Astrocyte (in vitro differentiated cells and primary cell): ENCODE measurements at regions not wholly inside any gene's neighbourhood (a gene's known extent, or its start where the extent isn't known, plus 50 kb on each side); places are given as distances from the start of the nearest gene placed in this dataset.
A peak's percentile ranks its signal among the peaks of the same experiment; 100 is the strongest.

Source experiments
- DNase-seq: peaks from one replicate; pipeline ENCODE4 v3.0.0-alpha.2; 2010; ENCODE audit warnings: low read depth
- FAIRE-seq: peaks from 2 replicates; lab custom pipeline; 2011; peaks lifted over from hg19 to GRCh38; lab: Jason Lieb, UNC
- H2AFZ ChIP-seq: 2 replicates; pipeline ENCODE4 v1.6.0; 2012; ENCODE audit warnings: low read depth, low read length, inconsistent platforms
- H3K27ac ChIP-seq: 2 replicates; pipeline ENCODE4 v1.5.1; 2011; ENCODE audit warnings: low read depth, low read length, inconsistent platforms
- H3K27me3 ChIP-seq: 2 replicates; pipeline ENCODE4 v1.6.0; 2011; ENCODE audit warnings: low read length, inconsistent platforms; ENCODE audit not compliant: insufficient read depth
- H3K36me3 ChIP-seq: 2 replicates; pipeline ENCODE4 v1.5.1; 2011; ENCODE audit warnings: low read length, inconsistent platforms; ENCODE audit not compliant: insufficient read depth
- H3K4me1 ChIP-seq: 2 replicates; pipeline ENCODE4 v1.5.1; 2011; ENCODE audit warnings: low read length, inconsistent platforms; ENCODE audit not compliant: insufficient read depth
- H3K4me2 ChIP-seq: 2 replicates; pipeline ENCODE4 v1.6.0; 2012; ENCODE audit warnings: low read length, inconsistent platforms
- H3K4me3 ChIP-seq: 2 replicates; pipeline ENCODE4 v1.5.1; 2011; ENCODE audit warnings: low read depth, mild to moderate bottlenecking, low read length, inconsistent platforms; ENCODE audit not compliant: insufficient read depth
- H3K79me2 ChIP-seq: 2 replicates; pipeline ENCODE4 v1.6.0; 2012; ENCODE audit warnings: mild to moderate bottlenecking, low read length, inconsistent platforms; ENCODE audit not compliant: insufficient read depth
- H3K9ac ChIP-seq: 2 replicates; pipeline ENCODE4 v1.6.0; 2012; ENCODE audit warnings: mild to moderate bottlenecking, low read length, inconsistent platforms
- H3K9me3 ChIP-seq: 2 replicates; pipeline ENCODE4 v1.5.1; 2012; ENCODE audit warnings: low read depth, mild to moderate bottlenecking, low read length, inconsistent platforms; ENCODE audit not compliant: insufficient read depth
- H4K20me1 ChIP-seq: 2 replicates; pipeline ENCODE4 v1.6.0; 2012; ENCODE audit warnings: low read length, inconsistent platforms; ENCODE audit not compliant: insufficient read depth
- H3K27ac Mint-ChIP-seq: one replicate; pipeline ENCODE4 v1.8.0; 2021; ENCODE audit warnings: mild to moderate bottlenecking, mixed read lengths; ENCODE audit not compliant: unreplicated experiment
- H3K27me3 Mint-ChIP-seq: one replicate; pipeline ENCODE4 v1.8.0; 2021; ENCODE audit warnings: low read depth, mixed read lengths; ENCODE audit not compliant: unreplicated experiment
- H3K36me3 Mint-ChIP-seq: one replicate; pipeline ENCODE4 v1.8.0; 2021; ENCODE audit warnings: low read depth, mixed read lengths; ENCODE audit not compliant: unreplicated experiment
- H3K4me1 Mint-ChIP-seq: one replicate; pipeline ENCODE4 v1.8.0; 2021; ENCODE audit warnings: low read depth, mixed read lengths; ENCODE audit not compliant: unreplicated experiment
- H3K4me3 Mint-ChIP-seq: one replicate; pipeline ENCODE4 v1.8.0; 2021; ENCODE audit warnings: mild to moderate bottlenecking, moderate library complexity, mixed read lengths; ENCODE audit not compliant: unreplicated experiment
- H3K9me3 Mint-ChIP-seq: one replicate; pipeline ENCODE4 v1.8.0; 2021; ENCODE audit warnings: mild to moderate bottlenecking, mixed read lengths; ENCODE audit not compliant: unreplicated experiment
- EZH2 ChIP-seq: IDR thresholded peaks from 2 replicates; pipeline ENCODE4 v1.6.1; 2012; ENCODE audit warnings: mild to moderate bottlenecking, low read length, inconsistent platforms; ENCODE audit not compliant: insufficient read depth
- TF ChIP-seq, protein P1 (sequence below): IDR thresholded peaks from 2 replicates; pipeline ENCODE4 v1.5.1; 2011; ENCODE audit warnings: low read depth, mild to moderate bottlenecking, inconsistent platforms, low read length, moderate library complexity; ENCODE audit not compliant: insufficient read depth

- FAIRE-seq, result no peak
- no peaks in the 10 kb centered on the region for H3K27me3 ChIP-seq
- no peak overlapping the region for H3K4me3 ChIP-seq
- no peak for DNase-seq
- Mint-ChIP-seq H3K4me1 (peaks cover 20% of the 10 kb centered on the region), H3K36me3 (no peaks in the 10 kb centered on the region), H3K9me3 (no peaks in the 10 kb centered on the region), H3K27ac (no peak overlapping the region), H3K27me3 (no peaks in the 10 kb centered on the region), H3K4me3 (no peak overlapping the region)
- H3K27ac ChIP-seq, result no peak overlapping the region
- no peaks in the 10 kb centered on the region for H3K79me2 ChIP-seq
- no peak overlapping the region for H3K4me2 ChIP-seq
- no peaks in the 10 kb centered on the region for H4K20me1 ChIP-seq
- H3K4me1 ChIP-seq, result peaks cover 15% of the 10 kb centered on the region
- TF ChIP-seq, protein P1, sequence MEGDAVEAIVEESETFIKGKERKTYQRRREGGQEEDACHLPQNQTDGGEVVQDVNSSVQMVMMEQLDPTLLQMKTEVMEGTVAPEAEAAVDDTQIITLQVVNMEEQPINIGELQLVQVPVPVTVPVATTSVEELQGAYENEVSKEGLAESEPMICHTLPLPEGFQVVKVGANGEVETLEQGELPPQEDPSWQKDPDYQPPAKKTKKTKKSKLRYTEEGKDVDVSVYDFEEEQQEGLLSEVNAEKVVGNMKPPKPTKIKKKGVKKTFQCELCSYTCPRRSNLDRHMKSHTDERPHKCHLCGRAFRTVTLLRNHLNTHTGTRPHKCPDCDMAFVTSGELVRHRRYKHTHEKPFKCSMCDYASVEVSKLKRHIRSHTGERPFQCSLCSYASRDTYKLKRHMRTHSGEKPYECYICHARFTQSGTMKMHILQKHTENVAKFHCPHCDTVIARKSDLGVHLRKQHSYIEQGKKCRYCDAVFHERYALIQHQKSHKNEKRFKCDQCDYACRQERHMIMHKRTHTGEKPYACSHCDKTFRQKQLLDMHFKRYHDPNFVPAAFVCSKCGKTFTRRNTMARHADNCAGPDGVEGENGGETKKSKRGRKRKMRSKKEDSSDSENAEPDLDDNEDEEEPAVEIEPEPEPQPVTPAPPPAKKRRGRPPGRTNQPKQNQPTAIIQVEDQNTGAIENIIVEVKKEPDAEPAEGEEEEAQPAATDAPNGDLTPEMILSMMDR, result no peak
- TF ChIP-seq EZH2, result no peak
- H2AFZ ChIP-seq, result no peak overlapping the region
- H3K9me3 ChIP-seq, result no peaks in the 10 kb centered on the region
- no peak overlapping the region for H3K9ac ChIP-seq
- no peaks in the 10 kb centered on the region for H3K36me3 ChIP-seq
Observed at GRCh38 chr10:60443346-60443745, 53.7 kb upstream of the ANK3 start.

DNA sequence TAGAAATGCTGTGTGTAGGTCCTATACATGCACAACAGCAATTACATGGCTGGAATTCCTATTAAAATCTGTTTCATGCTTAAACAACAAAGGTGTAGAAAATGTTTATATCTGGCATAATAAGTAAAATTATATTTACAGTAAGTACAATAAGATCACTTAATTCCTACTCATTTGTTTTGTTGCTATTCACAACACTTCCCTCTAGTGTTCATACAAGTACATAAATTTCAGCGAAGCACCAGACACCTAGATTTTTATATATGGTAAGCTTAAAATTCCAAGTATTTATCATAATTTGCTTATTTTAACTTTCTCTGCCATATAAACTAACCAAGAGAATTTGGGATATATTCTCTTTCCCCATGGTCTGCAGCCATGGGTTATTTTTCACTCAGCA, 51.8 kb upstream of the ANK3 start:
- H3K4me2 ChIP-seq, result no peak overlapping the region
- Mint-ChIP-seq H3K27me3 (no peaks in the 10 kb centered on the region), H3K27ac (no peak overlapping the region), H3K36me3 (no peaks in the 10 kb centered on the region), H3K4me3 (no peak overlapping the region), H3K9me3 (no peaks in the 10 kb centered on the region), H3K4me1 (peaks cover 12% of the 10 kb centered on the region)
- no peak overlapping the region for H3K27ac ChIP-seq
- H4K20me1 ChIP-seq, result no peaks in the 10 kb centered on the region
- H3K4me1 ChIP-seq, result peaks cover 9% of the 10 kb centered on the region
- no peak overlapping the region for H3K9ac ChIP-seq
- H3K4me3 ChIP-seq, result no peak overlapping the region
- H3K9me3 ChIP-seq, result no peaks in the 10 kb centered on the region
- H3K79me2 ChIP-seq, result no peaks in the 10 kb centered on the region
- no peak overlapping the region for H2AFZ ChIP-seq
- no peak for FAIRE-seq
- H3K36me3 ChIP-seq, result no peaks in the 10 kb centered on the region
- no peaks in the 10 kb centered on the region for H3K27me3 ChIP-seq
- TF ChIP-seq, protein P1, result peak; percentile 23
- TF ChIP-seq EZH2, result no peak
- no peak for DNase-seq

DNA sequence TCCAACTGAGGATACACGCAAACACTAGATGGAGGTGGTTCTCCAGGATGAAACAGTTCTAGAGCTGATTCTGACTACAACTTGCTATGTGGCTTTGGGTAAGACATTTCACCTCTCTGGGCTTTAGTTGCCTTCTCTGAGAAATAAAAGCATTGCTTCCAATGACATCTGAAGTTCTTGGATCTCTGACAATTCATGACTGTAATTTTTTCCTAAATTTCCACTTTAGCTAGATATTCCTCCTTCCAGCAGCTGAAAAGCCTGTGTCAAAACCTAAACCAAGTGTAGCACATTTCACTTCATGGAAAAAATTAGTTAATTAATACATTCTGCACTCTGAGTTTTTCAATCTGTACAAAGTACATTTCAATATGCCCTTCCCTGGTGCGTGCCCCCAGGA, 50.0 kb upstream of the ANK3 start:
- no peak overlapping the region for H3K4me3 ChIP-seq
- H3K27ac ChIP-seq, result no peak overlapping the region
- no peaks in the 10 kb centered on the region for H3K4me1 ChIP-seq
- Mint-ChIP-seq H3K4me3 (no peak overlapping the region), H3K9me3 (no peaks in the 10 kb centered on the region), H3K36me3 (no peaks in the 10 kb centered on the region), H3K4me1 (no peaks in the 10 kb centered on the region), H3K27ac (no peak overlapping the region), H3K27me3 (no peaks in the 10 kb centered on the region)
- FAIRE-seq, result peak; percentile 73
- no peak overlapping the region for H3K4me2 ChIP-seq
- TF ChIP-seq, protein P1, result no peak
- no peak for TF ChIP-seq EZH2
- H3K9ac ChIP-seq, result no peak overlapping the region
- no peaks in the 10 kb centered on the region for H4K20me1 ChIP-seq
- no peaks in the 10 kb centered on the region for H3K27me3 ChIP-seq
- DNase-seq, result no peak
- no peak overlapping the region for H2AFZ ChIP-seq
- no peaks in the 10 kb centered on the region for H3K9me3 ChIP-seq
- H3K36me3 ChIP-seq, result no peaks in the 10 kb centered on the region
- H3K79me2 ChIP-seq, result no peaks in the 10 kb centered on the region
